ENCODE measurements at regions not wholly inside any gene's neighbourhood (a gene's known extent, or its start where the extent isn't known, plus 50 kb on each side); places are given as distances from the start of the nearest gene placed in this dataset.

DNA sequence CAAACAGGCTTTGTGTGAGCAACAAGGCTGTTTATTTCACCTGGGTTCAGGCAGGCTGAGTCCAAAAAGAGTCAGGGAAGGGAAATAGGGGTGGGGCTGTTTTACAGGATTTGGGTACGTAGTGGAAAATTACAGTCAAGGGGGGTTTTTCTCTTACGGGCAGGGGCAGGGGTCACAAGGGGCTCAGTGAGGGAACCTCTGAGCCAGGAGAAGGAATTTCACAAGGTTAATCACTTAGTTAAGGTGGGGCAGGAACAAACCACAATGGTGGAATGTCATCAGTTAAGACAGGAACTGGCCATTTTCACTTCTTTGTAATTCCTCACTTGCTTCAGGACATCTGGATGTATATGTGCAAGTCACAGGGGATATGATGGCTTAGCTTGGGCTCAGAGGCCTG, 1592.8 kb upstream of the GBE1 start:
- intact Hi-C loops (cut with DNase I), result no loop called here
- ATAC-seq (no peak), DNase-seq (no peak)
- TF ChIP-seq, protein P1, sequence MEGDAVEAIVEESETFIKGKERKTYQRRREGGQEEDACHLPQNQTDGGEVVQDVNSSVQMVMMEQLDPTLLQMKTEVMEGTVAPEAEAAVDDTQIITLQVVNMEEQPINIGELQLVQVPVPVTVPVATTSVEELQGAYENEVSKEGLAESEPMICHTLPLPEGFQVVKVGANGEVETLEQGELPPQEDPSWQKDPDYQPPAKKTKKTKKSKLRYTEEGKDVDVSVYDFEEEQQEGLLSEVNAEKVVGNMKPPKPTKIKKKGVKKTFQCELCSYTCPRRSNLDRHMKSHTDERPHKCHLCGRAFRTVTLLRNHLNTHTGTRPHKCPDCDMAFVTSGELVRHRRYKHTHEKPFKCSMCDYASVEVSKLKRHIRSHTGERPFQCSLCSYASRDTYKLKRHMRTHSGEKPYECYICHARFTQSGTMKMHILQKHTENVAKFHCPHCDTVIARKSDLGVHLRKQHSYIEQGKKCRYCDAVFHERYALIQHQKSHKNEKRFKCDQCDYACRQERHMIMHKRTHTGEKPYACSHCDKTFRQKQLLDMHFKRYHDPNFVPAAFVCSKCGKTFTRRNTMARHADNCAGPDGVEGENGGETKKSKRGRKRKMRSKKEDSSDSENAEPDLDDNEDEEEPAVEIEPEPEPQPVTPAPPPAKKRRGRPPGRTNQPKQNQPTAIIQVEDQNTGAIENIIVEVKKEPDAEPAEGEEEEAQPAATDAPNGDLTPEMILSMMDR (IDR thresholded peaks at IDR 0.05), result no peak
- Histone ChIP-seq H3K4me3 (no peak overlapping the region), H3K36me3 (no peaks in the 10 kb centered on the region), H3K27me3 (no peaks in the 10 kb centered on the region), H3K4me1 (no peaks in the 10 kb centered on the region), H3K27ac (no peak overlapping the region), H3K9me3 (no peaks in the 10 kb centered on the region)

DNA sequence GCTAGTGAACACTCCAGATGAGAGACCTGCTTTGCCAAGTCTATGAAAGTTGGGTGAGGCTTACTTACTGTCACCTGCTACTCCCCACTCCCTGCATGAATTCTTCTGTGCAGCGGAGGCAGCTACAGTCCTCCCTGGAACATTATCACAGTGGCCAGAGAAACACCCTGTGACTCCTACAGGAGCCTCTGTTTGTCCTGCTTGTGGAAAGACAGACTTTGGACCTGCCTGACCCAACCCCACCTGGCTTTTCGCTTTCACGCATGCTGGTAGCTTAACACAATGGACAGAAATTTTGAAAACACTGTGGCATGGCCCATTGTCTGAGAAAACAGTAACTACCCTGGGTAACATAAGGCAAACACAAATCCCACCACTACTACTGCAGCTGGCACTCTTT, 1565.5 kb upstream of the CADM2 start:
- no peak overlapping the region for H3K4me3 ChIP-seq
- H3K27ac ChIP-seq, result no peak overlapping the region
- TF ChIP-seq, protein P1 (IDR thresholded peaks at IDR 0.05), result no peak
- no peak for ATAC-seq
- intact Hi-C loops (cut with DNase I), result no loop called here
- H3K36me3 ChIP-seq, result no peaks in the 10 kb centered on the region
- DNase-seq, result no peak
- no peaks in the 10 kb centered on the region for H3K27me3 ChIP-seq
- peaks cover 0 to 17% of the 10 kb centered on the region in 2 donors for H3K9me3 ChIP-seq
- H3K4me1 ChIP-seq, result no peaks in the 10 kb centered on the region

GRCh38 chr3:83403927-83404326, 1554.9 kb upstream of the CADM2 start:
- intact Hi-C loops (cut with DNase I), result no loop called here
- H3K4me3 ChIP-seq, result no peak overlapping the region
- no peak overlapping the region for H3K27ac ChIP-seq
- no peaks in the 10 kb centered on the region for H3K4me1 ChIP-seq
- DNase-seq, result peak in 1 of 4 donors; percentile 41
- H3K27me3 ChIP-seq, result no peaks in the 10 kb centered on the region
- H3K9me3 ChIP-seq, result peaks cover 0 to 2% of the 10 kb centered on the region in 2 donors
- ATAC-seq, result no peak
- TF ChIP-seq, protein P1 (IDR thresholded peaks at IDR 0.05), result no peak
- H3K36me3 ChIP-seq, result no peaks in the 10 kb centered on the region

GRCh38 chr3:83426300-83426699, 1532.5 kb upstream of the CADM2 start:
- TF ChIP-seq, protein P1 (IDR thresholded peaks at IDR 0.05), result no peak
- intact Hi-C loops (cut with DNase I), result no loop called here

DNA sequence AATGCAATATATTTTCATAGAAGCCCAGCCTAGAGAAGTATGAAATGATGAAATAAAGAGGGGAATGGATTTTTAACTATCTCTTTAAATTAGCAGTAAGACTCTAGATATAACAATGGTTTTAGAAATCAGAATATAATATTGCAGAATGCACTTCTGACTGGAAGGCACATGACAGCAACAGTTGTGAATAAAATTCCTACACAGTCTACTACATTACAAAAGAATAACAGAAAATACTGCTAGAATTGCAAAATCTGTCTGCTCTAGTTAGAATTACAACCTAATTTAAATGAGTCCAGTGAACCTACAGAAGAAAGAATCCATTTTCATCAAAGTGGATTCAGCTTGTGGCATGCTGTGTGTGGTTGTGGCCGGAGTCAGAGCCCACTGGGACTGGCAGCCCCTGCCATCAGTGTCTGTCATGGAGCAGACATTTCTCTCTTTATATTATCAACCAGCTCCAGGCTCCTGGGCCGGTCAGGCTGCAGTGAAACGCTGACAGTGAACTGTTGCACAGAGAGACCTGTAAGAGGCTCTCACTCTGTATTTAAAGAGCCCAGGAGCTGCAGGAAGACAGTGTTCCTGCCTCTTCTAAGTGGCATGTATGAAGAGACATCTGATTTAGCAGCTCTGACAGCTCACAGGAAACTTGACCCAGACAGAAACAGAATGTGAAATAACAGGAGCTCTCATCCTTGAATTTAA, 1523.8 kb upstream of the CADM2 start:
- DNase-seq, result peak in 1 of 4 donors; percentile 28

More at GRCh38 chr3:83426300-83426699, 1532.5 kb upstream of the CADM2 start:
- ATAC-seq (no peak), DNase-seq (no peak)
- no peaks in the 10 kb centered on the region for H3K4me1 ChIP-seq
- peaks cover 0 to 3% of the 10 kb centered on the region in 2 donors for H3K9me3 ChIP-seq
- no peak overlapping the region for H3K27ac ChIP-seq
- H3K36me3 ChIP-seq, result no peaks in the 10 kb centered on the region
- H3K27me3 ChIP-seq, result no peaks in the 10 kb centered on the region
- no peak overlapping the region for H3K4me3 ChIP-seq

More for the DNA sequence above, 1523.8 kb upstream of the CADM2 start:
- no peak for ATAC-seq
- no peaks in the 10 kb centered on the region for H3K4me1 ChIP-seq
- H3K27me3 ChIP-seq, result no peaks in the 10 kb centered on the region
- no peak overlapping the region for H3K27ac ChIP-seq
- no peak overlapping the region for H3K4me3 ChIP-seq
- H3K36me3 ChIP-seq, result no peaks in the 10 kb centered on the region
- H3K9me3 ChIP-seq, result peaks cover 0 to 3% of the 10 kb centered on the region in 2 donors
- intact Hi-C loops (cut with DNase I), result no loop called here
- TF ChIP-seq, protein P1 (IDR thresholded peaks at IDR 0.05), result no peak

Measured in left lung (tissue), 4 donors.